GM23338 (cell line): ENCODE measurements at regions not wholly inside any gene's neighbourhood (a gene's known extent, or its start where the extent isn't known, plus 50 kb on each side); places are given as distances from the start of the nearest gene placed in this dataset.

Experiments used
- CTCF ChIP-seq, 2 experiments: fragments of 200-600 bp in 1 of 2; sonication (generic) in 1 of 2; conservative IDR thresholded peaks; 2 replicates each; pipeline versions ENCODE4 v1.5.1 to v1.6.1; 2016 to 2017; ENCODE audit warnings: antibody characterized with exemption in 2 of 2, low read depth in 2 of 2, mild to moderate bottlenecking in 2 of 2, moderate library complexity in 1 of 2
- EZH2phosphoT487 ChIP-seq: fragments of 200-600 bp; sonication (generic); IDR thresholded peaks from one replicate; pipeline ENCODE4 v1.8.1; 2018; ENCODE audit warnings: antibody characterized with exemption; ENCODE audit not compliant: unreplicated experiment

- TF ChIP-seq CTCF (conservative IDR thresholded peaks at IDR 0.05; ENCODE audit: low read depth in 2 of 2), result no peak
- TF ChIP-seq EZH2phosphoT487, result no peak
Observed at GRCh38 chr10:78267598-78267997, 233.9 kb downstream of the RPS24 start.
